ENCODE measurements at regions not wholly inside any gene's neighbourhood (a gene's known extent, or its start where the extent isn't known, plus 50 kb on each side); places are given as distances from the start of the nearest gene placed in this dataset.

GRCh38 chr15:69577397-69577796, 124.8 kb downstream of the RPLP1 start:
- DNase-seq = no peak

DNA sequence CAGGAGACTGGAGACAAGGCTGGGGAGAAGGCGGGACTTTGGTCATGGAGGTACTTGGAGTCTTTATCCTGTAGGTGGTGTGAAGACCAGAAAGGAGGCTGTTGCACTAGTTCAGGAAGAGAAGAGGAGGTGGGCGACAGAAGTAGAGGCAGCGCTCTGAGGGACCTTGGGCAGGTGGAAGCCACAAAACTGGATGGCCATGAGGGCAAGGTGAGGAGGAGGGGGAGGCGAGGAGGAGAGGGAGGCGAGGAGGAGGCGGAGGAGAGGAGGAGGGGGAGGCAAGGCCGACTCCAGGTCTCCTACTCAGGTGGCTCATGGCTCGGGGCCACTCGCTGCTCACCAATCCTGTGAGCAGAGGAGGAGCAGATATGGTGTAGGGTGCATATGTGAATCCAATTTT, 125.6 kb downstream of the RPLP1 start:
- DNase-seq = no peak

DNA sequence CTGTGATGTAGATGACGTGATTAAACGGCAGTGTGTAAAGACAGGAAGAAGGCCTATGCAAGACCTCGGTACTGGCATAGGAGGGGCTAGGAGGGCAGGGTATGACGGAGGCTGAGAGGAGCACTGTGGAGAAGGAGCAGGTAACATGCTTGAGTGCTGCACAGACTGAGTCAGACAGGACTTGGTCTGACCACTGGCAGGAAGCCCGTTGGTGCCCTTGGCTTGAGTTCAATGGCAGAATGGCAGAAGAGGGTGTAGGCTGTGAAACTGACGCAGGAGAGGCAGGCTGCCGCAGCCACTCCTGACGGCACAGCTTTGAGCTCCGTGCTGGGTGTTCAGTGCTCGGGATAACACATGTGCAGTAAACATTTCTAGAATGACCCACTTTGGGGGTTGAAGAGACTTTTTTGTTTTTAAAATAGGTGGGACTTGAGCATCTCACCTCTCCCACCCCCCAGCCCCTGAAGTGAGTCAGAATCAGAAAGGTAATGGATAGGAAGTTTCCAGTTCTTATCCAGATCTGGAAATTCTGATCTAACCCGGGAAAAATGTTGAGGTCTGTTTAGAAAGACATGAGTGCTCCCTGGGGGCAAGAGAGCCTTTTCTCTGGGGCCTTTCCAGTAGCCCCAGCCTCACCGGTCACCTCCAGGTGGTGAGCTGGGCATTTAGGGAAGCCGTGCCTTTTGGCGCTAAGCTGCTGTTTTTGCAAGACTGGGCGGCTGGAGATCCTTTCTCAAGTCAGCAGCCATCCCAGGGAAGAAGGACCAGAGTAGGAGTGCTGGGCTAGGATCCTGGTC, 126.4 kb downstream of the RPLP1 start:
- no peak for DNase-seq

DNA sequence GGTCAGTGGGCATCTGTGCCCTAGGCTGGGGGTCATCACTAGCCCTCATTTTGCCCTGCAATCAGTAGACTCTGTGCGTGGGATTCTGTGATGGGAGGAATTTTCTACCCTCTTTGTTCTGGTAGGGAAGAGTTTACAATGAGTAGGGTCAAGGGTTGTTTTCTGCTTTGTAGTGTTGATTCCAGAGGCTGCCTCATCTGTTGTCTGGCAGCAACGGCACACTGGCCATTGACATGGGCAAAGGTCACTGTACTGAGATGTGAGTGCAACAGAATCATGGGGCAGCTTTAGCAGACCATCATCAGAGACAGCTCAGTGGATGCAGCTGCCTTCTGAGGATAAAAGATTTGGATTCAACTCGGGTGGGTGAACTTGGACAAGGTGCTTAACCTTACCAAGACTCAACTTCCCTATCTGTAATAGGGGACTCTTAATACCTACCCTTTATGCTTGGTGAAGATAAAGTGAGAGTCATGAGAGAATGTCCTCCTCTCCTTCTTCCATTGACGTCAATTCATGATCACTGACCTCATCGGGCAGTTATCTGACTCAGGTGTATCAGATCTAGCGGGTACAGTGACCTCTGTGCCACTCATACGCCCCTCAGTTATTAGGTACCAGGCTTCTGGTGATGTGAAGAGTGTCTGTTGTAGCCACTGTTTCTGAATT, 127.5 kb downstream of the RPLP1 start:
- no peak for DNase-seq

GRCh38 chr15:69583626-69584025, 131.0 kb downstream of the RPLP1 start:
- DNase-seq = no peak

- no peak for DNase-seq
Observed at GRCh38 chr15:69585937-69586336, 133.3 kb downstream of the RPLP1 start.

DNA sequence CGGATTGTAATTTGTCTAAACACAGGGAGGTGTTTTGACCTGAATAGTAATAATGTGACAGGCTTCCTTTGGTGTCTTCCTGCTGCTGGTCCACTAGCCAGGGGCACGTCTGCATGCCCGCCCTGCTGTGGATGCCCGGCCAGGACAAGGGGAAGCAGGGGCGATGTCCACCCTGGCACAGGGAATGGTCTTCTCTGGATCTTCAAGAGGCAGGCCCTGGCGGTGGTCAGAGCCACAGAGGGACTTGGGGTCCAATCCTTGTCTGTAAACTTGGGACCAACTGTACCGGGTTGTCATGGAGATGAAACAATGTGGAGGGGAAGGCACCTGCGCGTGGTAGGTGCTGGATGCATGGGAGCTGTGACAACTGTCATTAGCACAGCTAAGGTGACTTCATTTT, 134.1 kb downstream of the RPLP1 start:
- DNase-seq = no peak

GRCh38 chr15:69587723-69588426, 135.3 kb downstream of the RPLP1 start:
- DNase-seq = no peak

DNA sequence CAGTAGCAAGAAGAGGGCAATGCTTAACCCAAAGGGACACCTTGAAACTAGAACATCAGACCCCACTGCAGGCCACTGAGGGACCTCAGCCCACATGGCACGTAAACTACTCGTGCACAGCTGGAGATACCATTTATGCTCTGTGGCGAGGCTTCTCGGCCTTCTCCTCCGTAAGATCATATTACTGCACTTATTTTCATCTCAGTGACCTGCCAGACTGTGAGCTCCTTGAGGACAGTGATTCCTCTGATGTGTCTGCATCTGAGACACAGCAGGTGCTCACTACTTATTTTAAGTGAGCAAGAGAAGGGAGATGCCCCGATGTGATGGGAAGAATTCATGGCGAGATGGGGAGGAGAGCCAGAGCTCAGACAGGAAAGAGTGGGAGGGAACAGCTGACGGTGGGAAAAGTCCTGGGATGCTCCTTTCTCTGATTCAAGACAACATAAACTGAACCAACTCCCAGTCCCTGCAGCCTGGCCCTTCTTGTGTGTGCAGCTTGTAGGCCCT, 137.6 kb downstream of the RPLP1 start:
- DNase-seq = no peak

- no peak for DNase-seq
Observed at GRCh38 chr15:69590932-69591524, 138.4 kb downstream of the RPLP1 start.

- DNase-seq = peak; percentile 81
Observed at GRCh38 chr15:69591905-69592508, 139.4 kb downstream of the RPLP1 start.

GRCh38 chr15:69592954-69593353, 140.3 kb downstream of the RPLP1 start:
- no peak for DNase-seq

DNA sequence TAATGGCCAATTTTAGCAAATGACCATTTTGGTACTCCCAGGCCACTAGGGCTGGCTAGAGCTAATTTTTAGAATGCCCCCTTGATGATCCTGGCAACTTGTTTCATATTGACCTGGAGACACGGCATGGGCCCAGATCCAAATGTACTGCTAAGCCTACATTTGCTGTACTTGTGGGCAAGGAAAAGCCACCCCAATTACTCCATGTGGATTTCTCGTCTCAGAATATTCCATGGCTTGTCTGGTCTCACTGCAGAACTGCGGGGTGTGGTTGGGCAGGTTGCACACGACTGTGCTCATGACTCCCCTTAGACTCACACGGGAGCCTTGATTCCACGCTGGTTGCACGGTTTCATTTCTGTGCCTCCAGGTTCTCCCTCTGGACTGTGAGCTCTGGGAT, 140.9 kb downstream of the RPLP1 start:
- no peak for DNase-seq

DNA sequence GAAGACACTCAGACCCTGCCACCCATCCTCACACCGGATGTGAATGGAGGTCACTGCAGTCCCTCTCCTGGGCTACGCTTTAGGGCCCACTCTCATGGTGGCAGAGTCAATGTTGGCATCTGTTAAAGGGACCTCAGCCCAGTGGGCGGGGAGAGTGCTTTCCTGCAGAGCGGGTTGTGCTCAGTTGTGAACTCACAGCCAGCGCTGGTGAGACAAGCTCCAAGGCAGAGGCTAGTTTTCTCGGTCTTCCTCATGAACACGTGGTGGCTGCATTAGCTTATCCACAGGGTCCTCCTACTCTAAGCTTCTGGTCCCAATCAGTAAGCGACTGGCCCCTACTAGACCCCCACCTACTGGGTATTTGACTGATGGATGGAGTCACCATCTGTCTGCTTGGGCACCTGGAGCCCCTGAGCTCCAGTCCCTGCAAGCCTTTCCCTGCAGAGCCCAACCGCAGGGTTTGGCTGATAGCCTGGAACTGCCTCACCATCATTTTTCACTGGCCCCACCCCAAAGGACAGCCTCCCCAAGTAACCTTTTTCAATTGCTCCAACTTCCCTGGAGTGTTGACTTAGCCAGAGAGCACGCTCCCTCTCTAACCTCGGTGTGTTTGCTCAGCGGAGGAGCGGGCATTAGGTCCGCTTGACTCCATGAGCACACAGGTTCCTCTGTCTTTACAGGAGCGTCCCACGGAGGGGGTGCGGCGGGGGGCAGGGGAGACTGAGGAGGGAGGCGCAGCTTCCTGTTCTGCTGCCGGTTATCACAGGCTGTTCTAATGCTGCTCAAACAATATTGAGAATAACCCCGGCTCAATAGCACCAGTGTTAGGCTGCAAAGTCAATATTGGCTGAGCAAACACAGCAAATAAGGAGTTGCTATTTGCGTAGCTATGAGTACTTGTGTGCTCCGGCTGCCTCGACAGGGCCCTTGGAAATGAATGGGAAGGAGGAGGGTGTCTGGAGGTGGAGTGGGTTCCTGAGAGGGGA, 141.7 kb downstream of the RPLP1 start:
- peak; percentile 100 for DNase-seq

DNA sequence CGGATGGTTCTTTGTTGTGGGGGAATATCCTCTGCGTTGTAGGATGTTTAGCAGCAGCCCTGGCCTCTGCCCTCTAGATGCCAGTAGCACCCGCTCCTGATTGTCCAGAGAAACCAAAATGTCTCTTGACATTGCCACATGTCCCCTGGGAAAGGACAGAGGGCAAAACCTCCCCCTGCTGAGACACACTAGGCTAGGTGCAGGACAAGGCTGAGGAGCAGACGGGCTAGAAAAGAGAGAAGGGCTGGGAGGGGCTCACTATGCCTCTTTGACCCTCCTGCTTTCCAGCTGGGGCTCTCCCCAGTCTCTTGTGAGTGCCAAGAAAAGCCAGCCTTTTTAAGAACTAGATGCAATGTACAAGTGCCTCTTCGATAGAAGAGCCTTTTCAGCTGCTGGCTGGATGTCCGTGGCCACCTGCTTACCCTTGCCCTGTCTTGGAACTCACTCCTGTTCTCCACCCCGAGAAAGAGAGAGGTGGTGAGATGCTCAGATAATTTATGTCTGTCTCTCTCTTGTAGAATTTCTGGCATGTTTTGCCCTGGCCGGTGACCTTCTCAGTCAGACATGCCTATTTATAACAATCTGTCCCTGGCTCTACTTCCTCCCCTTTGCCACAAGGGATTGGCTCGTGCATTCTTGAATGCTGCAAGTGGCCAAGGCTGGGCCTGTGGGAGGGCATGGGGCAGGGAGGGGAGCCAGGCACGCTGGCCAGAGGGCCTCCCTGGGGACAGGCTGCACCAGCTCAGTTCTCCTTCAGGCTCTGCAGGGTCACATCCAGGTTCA, 142.6 kb downstream of the RPLP1 start:
- DNase-seq = no peak

GRCh38 chr15:69597061-69597592, 144.5 kb downstream of the RPLP1 start:
- no peak for DNase-seq

DNA sequence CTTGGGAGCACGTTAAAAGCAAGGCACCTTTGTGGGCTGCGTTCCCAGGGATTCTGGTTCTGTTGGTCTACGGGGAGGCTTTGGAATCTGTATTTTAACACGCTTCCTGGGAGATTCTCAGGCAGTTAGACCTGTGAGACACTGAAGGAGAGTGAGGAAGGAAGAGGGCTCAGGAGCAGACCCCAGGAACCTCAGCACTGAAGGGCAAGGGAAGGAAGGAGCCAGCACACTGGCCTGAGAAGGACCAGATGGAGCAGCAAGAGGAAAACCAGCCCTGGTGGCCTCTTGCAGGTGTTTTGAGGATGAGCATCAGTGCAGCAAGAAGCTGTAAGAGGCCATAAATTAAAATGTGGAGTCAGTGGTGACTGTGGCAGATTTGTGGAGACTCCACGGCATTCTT, 146.7 kb downstream of the RPLP1 start:
- no peak for DNase-seq

- no peak for DNase-seq
Observed at GRCh38 chr15:69600556-69601085, 148.0 kb downstream of the RPLP1 start.

DNA sequence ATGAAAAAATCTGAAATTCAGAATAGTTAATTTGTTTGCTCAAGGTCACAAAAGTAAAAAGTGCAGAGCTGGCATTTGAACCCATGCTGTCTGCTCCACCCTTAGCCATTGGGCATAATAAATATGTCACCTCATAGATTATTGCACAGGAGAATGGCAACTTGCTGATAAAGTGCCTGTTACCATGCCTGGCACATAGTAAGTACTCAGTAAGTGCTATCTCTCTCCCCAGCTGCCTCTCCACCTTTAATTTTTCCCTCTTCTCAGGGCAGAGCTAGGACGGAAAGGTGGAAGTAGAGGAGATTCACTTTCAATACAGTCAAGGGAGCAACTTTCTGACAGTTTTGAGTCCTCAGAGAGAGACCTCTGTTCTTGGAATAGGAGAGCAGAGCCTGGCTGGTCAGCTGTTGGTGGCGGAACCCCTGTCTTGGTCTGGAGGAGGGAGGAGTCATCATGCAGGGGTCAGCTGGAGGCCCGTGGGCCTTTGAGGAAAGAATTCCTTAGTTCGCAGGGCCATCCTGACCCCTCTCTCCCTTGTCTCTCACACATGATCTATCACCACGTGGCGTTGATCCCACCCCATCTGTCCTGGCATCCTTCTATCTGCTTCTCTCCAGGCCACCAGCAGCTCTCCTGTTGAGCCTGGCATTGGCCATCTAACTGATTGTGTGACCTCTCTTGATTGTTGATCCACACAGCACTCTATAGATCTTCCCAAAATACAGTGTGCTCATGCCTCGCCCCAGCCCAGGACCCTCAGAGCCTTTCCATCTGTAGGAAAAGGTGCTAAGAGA, 149.3 kb downstream of the RPLP1 start:
- no peak for DNase-seq

All from SHP77 treated with DMSO at 0.1 percent for 48 hours (cell line).